K562 (cell line): ENCODE measurements at regions not wholly inside any gene's neighbourhood (a gene's known extent, or its start where the extent isn't known, plus 50 kb on each side); places are given as distances from the start of the nearest gene placed in this dataset.

Source experiments
- ATAC-seq: fragments of 200-7000 bp; cut with Tn5 transposase; 3 replicates; pipeline ENCODE4 v1.9.1; 2020; ENCODE audit warnings: moderate library complexity
- BruUV-seq: library from RNA; stranded (reverse); fragments of 400-500 nt; replicated peaks from 2 replicates; lab custom pipeline; 2021; lab: Mats Ljungman, UMichigan
- CTCF ChIA-PET: fragments of 300-600 bp; formaldehyde crosslinking; extraction: SDS; loops from one replicate; lab custom pipeline; 2021; ENCODE audit warnings: low intra/inter-chr PET ratio; lab: Yijun Ruan, JAX
- POLR2A ChIA-PET: fragments of 300-600, 350-650 bp; sonication (Branson Sonifier 250); formaldehyde crosslinking; extraction: SDS; loops from one replicate; lab custom pipeline; 2021; ENCODE audit warnings: antibody characterized with exemption, inconsistent platforms; lab: Yijun Ruan, JAX
- DNase-seq, 4 experiments: peaks; one replicate each; pipeline versions ENCODE4 v3.0.0 to v3.0.0-alpha.2; 2011 to 2018; ENCODE audit warnings: low spot score in 3 of 4, mixed read lengths in 3 of 4; ENCODE audit errors: extremely low read depth in 1 of 4
- FAIRE-seq: peaks from 2 replicates; lab custom pipeline; 2011; peaks lifted over from hg19 to GRCh38; lab: Jason Lieb, UNC
- H2AFZ ChIP-seq: 2 replicates; pipeline ENCODE4 v1.6.0; 2011; ENCODE audit warnings: low read depth, low read length, control low read depth, inconsistent platforms
- H3K27ac ChIP-seq: fragments of 200-600 bp; 3 replicates; pipeline ENCODE4 v1.8.0; 2011; ENCODE audit warnings: low read depth, mild to moderate bottlenecking, control low read depth, inconsistent platforms, low read length, moderate library complexity, mixed read lengths; ENCODE audit errors: extremely low read depth
- H3K27me3 ChIP-seq, 2 experiments: fragments of 300-600 bp in 1 of 2; 2 replicates in 1 of 2; 3 replicates in 1 of 2; pipeline versions ENCODE4 v1.6.0 to v1.8.0; 2011; ENCODE audit warnings: inconsistent platforms in 2 of 2, low read length in 2 of 2, mild to moderate bottlenecking in 1 of 2, mixed read lengths in 1 of 2, moderate library complexity in 1 of 2; ENCODE audit not compliant: control insufficient read depth in 2 of 2, insufficient read depth in 2 of 2
- H3K36me3 ChIP-seq: fragments of 300-600 bp; 3 replicates; pipeline ENCODE4 v1.8.0; 2011; ENCODE audit warnings: mild to moderate bottlenecking, low read length, inconsistent platforms; ENCODE audit not compliant: control insufficient read depth, insufficient read depth
- H3K4me1 ChIP-seq, 2 experiments: fragments of 200-600 bp in 1 of 2; replicated peaks in 1 of 2; 2 replicates in 1 of 2; 3 replicates in 1 of 2; pipeline versions ENCODE4 v1.5.1 to v1.8.0; 2011; ENCODE audit warnings: inconsistent platforms in 2 of 2, low read length in 2 of 2, mild to moderate bottlenecking in 1 of 2, mixed read lengths in 1 of 2, moderate library complexity in 1 of 2; ENCODE audit not compliant: control insufficient read depth in 2 of 2, insufficient read depth in 2 of 2
- H3K4me2 ChIP-seq: 2 replicates; pipeline ENCODE4 v1.6.1; 2011; ENCODE audit warnings: low read length, control low read depth, inconsistent platforms, mixed read lengths; ENCODE audit not compliant: insufficient read depth
- H3K4me3 ChIP-seq: fragments of 200-600 bp; sonication (generic), shearing (Covaris generic); 2 replicates; pipeline ENCODE4 v1.5.1; 2016; ENCODE audit warnings: control low read depth, inconsistent platforms
- H3K79me2 ChIP-seq: fragments of 200-600 bp; 3 replicates; pipeline ENCODE4 v1.8.0; 2011; ENCODE audit warnings: low read length, inconsistent platforms; ENCODE audit not compliant: control insufficient read depth, insufficient read depth
- H3K9ac ChIP-seq, 2 experiments: 2 replicates each; pipeline versions ENCODE4 v1.6.0 to v1.6.1; 2011; ENCODE audit warnings: low read depth in 2 of 2, low read length in 2 of 2, control low read depth in 1 of 2, inconsistent platforms in 1 of 2, mild to moderate bottlenecking in 1 of 2, mixed read lengths in 1 of 2; ENCODE audit not compliant: insufficient read depth in 1 of 2
- H3K9me1 ChIP-seq: one replicate; pipeline ENCODE4 v1.6.0; 2011; ENCODE audit warnings: inconsistent platforms, mild to moderate bottlenecking, low read length, moderate library complexity; ENCODE audit not compliant: control insufficient read depth, insufficient read depth
- H3K9me3 ChIP-seq: replicated peaks from 2 replicates; pipeline ENCODE4 v1.5.1; 2011; ENCODE audit warnings: low read depth, low read length, inconsistent platforms; ENCODE audit not compliant: control insufficient read depth, insufficient read depth
- H4K20me1 ChIP-seq: replicated peaks from 2 replicates; pipeline ENCODE4 v1.6.1; 2011; ENCODE audit warnings: low read length, inconsistent platforms, mixed read lengths; ENCODE audit not compliant: control insufficient read depth, insufficient read depth
- CEBPZ ChIP-seq: fragments of 150-350 bp; IDR thresholded peaks from 2 replicates; pipeline ENCODE4 v1.6.1; 2014; ENCODE audit warnings: low read depth, mild to moderate bottlenecking, low read length, borderline replicate concordance
- FOXA1 ChIP-seq: fragments of 450-650 bp; IDR thresholded peaks from 2 replicates; pipeline ENCODE4 v1.6.1; 2016; ENCODE audit warnings: mild to moderate bottlenecking, borderline replicate concordance
- FOXO4 ChIP-seq: fragments of 450-650 bp; formaldehyde crosslinking; IDR thresholded peaks from 2 replicates; pipeline ENCODE4 v1.4.0; 2020; ENCODE audit warnings: mild to moderate bottlenecking, moderate library complexity
- GABPA ChIP-seq: fragments of 200-800 bp; sonication (Bioruptor generic); conservative IDR thresholded peaks from 2 replicates; pipeline ENCODE4 v1.6.1; 2016; ENCODE audit warnings: low read depth, missing genetic modification characterization, missing compliant biosample characterization
- IRF1 ChIP-seq: sonication (generic); formaldehyde crosslinking; IDR thresholded peaks from 2 replicates; pipeline ENCODE4 v1.8.0; 2022; ENCODE audit warnings: missing genetic modification reagents, mild to moderate bottlenecking, borderline replicate concordance
- NR1H2 ChIP-seq: sonication (generic); formaldehyde crosslinking; IDR thresholded peaks from 2 replicates; pipeline ENCODE4 v1.4.0; 2020; ENCODE audit warnings: mild to moderate bottlenecking, missing genetic modification reagents
- ZNF175 ChIP-seq: fragments of 200-800 bp; sonication (Bioruptor generic); IDR thresholded peaks from 2 replicates; pipeline ENCODE4 v1.6.1; 2016; ENCODE audit warnings: low read depth, mild to moderate bottlenecking, missing genetic modification characterization, missing compliant biosample characterization
- ZNF24 ChIP-seq: fragments of 450-650 bp; IDR thresholded peaks from 2 replicates; pipeline ENCODE4 v1.6.1; 2016
- ZNF449 ChIP-seq: fragments of 250-450 bp; sonication (Bioruptor Pico); IDR thresholded peaks from 2 replicates; pipeline ENCODE4 v1.8.0; 2022; ENCODE audit warnings: moderate library complexity, mild to moderate bottlenecking, inconsistent platforms
- ZNF592 ChIP-seq: fragments of 450-650 bp; IDR thresholded peaks from 2 replicates; pipeline ENCODE4 v1.6.1; 2017; ENCODE audit warnings: antibody characterized with exemption, mild to moderate bottlenecking
- ZNF79 ChIP-seq: fragments of 250-450 bp; sonication (Bioruptor Pico); IDR thresholded peaks from 2 replicates; pipeline ENCODE4 v1.4.0; 2020; ENCODE audit warnings: low read depth, mild to moderate bottlenecking, moderate library complexity
- WGBS: fragments of 100-300 bp; shearing (Covaris generic); methylation state at CpG from one replicate; pipeline ENCODE4 v1.1.6; 2016; ENCODE audit warnings: low coverage, mixed read lengths; ENCODE audit not compliant: insufficient coverage; ENCODE audit errors: missing lambda C conversion rate; 5-methylcytosine and 5-hydroxymethylcytosine counted together
- in situ Hi-C: fragments of 300-500 bp; cut with MboI; formaldehyde crosslinking; loops from 4 replicates; pipeline ENCODE4 v1.15.0; 2018; ENCODE audit warnings: inconsistent platforms, mixed read lengths
- intact Hi-C: fragments of 100-400 bp; cut with micrococcal nuclease; formaldehyde crosslinking; loops from 2 replicates; pipeline ENCODE4 v1.14.2; 2022

- Histone ChIP-seq H3K9ac (no peak overlapping the region), H3K4me3 (no peak overlapping the region), H2AFZ (no peak overlapping the region), H3K4me2 (no peak overlapping the region), H3K27ac (no peak overlapping the region), H3K9me3 (no peaks in the 10 kb centered on the region), H3K79me2 (no peaks in the 10 kb centered on the region), H3K9me1 (no peaks in the 10 kb centered on the region), H3K4me1 (no peaks in the 10 kb centered on the region), H3K36me3 (no peaks in the 10 kb centered on the region), H3K27me3 (no peaks in the 10 kb centered on the region), H4K20me1 (no peaks in the 10 kb centered on the region)
- intact Hi-C loops (no loop called here), in situ Hi-C loops (no loop called here)
- DNase-seq: no peak
- POLR2A ChIA-PET: no interaction called here
- CTCF ChIA-PET: no interaction called here
- WGBS: 0% methylated on average over 2 of the region's 2 CpGs
- ATAC-seq: no peak
- FAIRE-seq: no peak
- no TSS peak for BruUV-seq
- TF ChIP-seq FOXA1: no peak
- no peak for TF ChIP-seq NR1H2
- TF ChIP-seq ZNF449 (CRISPR knock-in tag): no peak
- TF ChIP-seq ZNF175 (CRISPR knock-in tag): no peak
- TF ChIP-seq ZNF24: no peak
- TF ChIP-seq FOXO4 (CRISPR knock-in tag): no peak
- no peak for TF ChIP-seq ZNF592
- no peak for TF ChIP-seq GABPA (tag)
- TF ChIP-seq IRF1 (CRISPR knock-in tag): no peak
- no peak for TF ChIP-seq ZNF79
- TF ChIP-seq CEBPZ: no peak
Measured at GRCh38 chr2:164000176-164000575, 264.4 kb upstream of the FIGN start.
